ENCODE measurements at regions not wholly inside any gene's neighbourhood (a gene's known extent, or its start where the extent isn't known, plus 50 kb on each side); places are given as distances from the start of the nearest gene placed in this dataset.
"Not testable (repeated sequence)": the region's sequence is repeated elsewhere in the genome, so short reads cannot be mapped to it uniquely, and the experiment has no call there.

DNA sequence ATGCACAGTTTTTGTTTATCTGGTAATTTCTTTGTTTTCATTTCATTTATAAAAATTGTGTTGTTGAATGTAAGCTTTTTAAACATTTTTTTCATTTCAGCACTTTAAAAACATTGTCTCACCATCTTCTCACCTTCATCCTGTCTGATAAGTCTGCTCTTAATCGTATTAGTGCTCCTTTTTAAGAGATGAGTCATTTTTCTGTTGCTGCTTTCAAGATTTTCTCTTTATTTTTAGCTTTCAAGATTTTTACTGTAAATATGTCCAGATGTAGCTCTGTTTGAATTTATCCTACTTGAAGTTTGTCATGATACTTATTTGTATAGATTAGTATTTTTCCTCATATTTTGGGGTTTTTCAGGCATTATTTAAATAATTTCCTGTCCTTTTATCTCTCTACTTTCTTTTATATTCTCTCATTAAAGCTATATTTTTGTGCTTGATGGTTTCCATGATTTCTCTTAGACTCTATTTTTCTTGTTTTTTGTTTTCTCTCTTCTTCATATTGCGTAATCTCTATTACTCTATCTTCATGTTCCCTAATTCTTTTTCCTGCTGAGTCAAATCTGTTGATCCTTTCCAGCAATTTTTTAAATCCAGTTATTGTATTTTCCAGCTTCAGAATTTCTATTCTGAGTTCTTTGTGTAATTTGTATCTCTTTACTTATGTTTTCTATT, 1400.4 kb upstream of the PCDH7 start:
- no peak overlapping the region for H3K4me3 ChIP-seq (ENCODE audit: low read depth, low read length)
- TF ChIP-seq, protein P1, sequence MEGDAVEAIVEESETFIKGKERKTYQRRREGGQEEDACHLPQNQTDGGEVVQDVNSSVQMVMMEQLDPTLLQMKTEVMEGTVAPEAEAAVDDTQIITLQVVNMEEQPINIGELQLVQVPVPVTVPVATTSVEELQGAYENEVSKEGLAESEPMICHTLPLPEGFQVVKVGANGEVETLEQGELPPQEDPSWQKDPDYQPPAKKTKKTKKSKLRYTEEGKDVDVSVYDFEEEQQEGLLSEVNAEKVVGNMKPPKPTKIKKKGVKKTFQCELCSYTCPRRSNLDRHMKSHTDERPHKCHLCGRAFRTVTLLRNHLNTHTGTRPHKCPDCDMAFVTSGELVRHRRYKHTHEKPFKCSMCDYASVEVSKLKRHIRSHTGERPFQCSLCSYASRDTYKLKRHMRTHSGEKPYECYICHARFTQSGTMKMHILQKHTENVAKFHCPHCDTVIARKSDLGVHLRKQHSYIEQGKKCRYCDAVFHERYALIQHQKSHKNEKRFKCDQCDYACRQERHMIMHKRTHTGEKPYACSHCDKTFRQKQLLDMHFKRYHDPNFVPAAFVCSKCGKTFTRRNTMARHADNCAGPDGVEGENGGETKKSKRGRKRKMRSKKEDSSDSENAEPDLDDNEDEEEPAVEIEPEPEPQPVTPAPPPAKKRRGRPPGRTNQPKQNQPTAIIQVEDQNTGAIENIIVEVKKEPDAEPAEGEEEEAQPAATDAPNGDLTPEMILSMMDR (IDR thresholded peaks at IDR 0.05; ENCODE audit: borderline replicate concordance, insufficient read depth, low read depth, low read length): no peak

DNA sequence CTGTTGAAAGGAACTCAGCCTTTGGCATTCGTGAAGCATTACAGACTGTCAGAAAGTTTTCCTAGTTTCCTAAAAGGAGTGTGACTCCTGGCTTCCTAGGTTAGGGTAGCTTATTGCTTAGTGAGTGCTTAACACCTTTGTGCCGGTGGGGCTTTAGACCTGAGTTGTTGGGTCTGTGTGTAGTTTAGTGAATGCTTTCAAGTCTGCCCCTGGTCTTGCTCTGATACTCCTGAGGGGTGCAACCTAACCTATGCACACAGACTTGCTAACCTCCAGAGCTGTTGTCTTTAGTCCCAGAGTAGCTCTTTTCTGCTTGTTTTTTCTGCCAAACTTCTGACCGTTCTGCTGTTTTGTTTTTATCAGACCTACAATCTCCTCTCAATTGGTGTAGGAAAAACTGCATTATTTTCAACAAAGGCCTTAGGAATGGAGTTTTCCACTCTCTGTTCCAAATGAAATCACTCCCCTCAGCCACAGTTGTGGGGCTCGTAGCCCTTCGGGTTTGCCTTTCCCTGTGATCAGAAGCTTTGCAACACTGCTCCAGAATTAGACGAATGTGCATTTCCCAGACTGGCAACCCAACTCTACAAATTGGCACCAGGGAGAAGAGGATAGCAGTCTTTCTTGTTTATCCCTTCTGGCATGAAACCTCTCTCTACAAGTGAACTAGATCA, 1399.1 kb upstream of the PCDH7 start:
- TF ChIP-seq, protein P1 (IDR thresholded peaks at IDR 0.05; ENCODE audit: borderline replicate concordance, insufficient read depth, low read depth, low read length): no peak
- no peak overlapping the region for H3K4me3 ChIP-seq (ENCODE audit: low read depth, low read length)

DNA sequence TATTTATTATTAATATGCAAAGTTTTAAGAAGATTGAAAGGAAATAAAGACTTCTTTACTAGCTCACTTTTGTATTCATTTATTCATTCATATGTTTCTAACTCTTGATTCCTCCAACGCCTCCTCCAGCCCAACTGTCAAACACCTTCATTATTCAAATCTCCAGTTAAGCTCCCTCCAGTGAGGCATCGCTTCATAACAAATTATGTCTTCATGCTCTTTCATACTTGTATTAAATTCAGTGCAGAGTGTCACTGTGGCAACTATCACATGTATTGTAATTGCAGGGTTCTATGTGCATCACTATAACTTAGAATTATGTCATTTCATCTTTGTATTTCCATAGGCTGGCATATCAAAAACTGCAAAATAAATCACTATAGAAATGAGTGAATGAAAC, 1394.2 kb upstream of the PCDH7 start:
- TF ChIP-seq, protein P1 (IDR thresholded peaks at IDR 0.05; ENCODE audit: borderline replicate concordance, insufficient read depth, low read depth, low read length): no peak
- H3K4me3 ChIP-seq (ENCODE audit: low read depth, low read length): no peak overlapping the region

DNA sequence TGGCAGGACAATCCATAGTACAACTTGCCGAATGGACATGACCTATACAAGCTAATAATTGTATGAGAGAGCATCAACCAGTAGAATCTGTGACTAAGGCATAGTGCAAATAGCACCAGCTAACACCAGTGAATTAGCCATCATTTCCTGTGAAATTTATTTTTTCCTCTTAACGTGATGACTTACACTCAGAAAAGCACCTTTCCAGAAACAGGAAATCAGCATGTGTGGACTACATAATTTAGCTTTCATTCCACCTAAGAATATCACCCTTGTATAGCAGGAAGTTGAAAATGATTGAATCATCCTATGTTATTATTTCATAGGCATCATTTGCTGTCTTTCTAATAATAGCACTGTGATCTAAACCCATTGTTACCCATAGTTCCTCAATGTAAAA, 1393.4 kb upstream of the PCDH7 start:
- TF ChIP-seq, protein P1 (IDR thresholded peaks at IDR 0.05; ENCODE audit: borderline replicate concordance, insufficient read depth, low read depth, low read length): no peak

DNA sequence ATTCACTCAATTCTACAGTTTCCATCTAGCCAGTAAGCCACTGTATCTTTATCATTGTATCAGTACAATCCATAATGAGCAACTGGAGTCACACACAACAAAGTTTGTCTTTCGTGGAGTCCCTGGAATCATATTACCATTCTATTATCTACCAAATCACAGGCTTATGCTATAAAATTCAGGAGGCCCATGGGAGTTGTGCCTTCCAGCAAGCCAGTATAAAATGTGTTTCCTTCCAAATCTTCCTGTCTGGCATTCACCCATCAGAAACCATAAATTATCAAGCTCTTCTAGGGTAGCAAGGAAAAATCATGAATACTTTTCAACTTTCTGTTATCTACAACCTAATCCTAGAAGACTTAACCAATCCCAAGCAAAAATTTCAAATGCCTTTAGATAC, 1383.3 kb upstream of the PCDH7 start:
- no peak overlapping the region for H3K4me3 ChIP-seq (ENCODE audit: low read depth, low read length)
- TF ChIP-seq, protein P1 (IDR thresholded peaks at IDR 0.05; ENCODE audit: borderline replicate concordance, insufficient read depth, low read depth, low read length): no peak

More for the DNA sequence above, 1393.4 kb upstream of the PCDH7 start:
- no peak overlapping the region for H3K4me3 ChIP-seq (ENCODE audit: low read depth, low read length)

DNA sequence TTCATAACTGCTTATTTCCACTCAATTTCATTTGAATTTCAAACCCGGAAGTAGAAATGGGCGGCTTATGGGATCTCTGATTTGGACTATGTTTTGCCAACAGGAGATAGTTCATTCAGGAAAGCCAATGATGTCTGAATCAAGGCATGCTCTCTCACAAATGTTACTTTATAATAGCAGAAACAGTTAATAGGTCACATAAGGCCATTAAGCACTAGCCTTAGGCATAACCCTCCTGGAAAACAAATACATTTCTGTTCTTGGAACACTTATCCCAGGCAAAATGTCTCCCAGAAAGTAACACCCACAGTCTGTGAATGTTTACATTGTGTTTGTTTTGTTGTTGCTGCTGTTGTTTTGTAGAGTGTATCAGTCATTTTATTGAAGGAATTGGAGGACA, 1347.2 kb upstream of the PCDH7 start:
- TF ChIP-seq, protein P1 (IDR thresholded peaks at IDR 0.05; ENCODE audit: borderline replicate concordance, insufficient read depth, low read depth, low read length): no peak

DNA sequence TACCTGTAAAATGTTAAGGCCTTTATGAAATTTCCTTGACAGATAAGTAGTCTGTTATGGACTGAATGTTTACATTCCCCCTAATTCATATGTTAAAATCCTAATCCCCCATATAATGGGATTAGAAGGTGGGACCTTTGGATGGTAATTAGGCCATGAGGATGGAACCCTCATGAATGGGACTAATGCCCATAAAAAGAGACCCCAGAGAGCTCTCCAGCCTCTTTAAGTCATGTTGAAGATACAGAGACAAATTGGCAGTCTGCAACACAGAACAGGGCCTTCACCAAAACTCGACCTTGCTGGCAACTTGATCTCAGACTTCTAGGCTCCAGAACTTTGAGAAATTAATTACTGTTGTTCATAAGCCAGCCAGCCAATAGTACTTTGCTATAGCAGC, 1344.5 kb upstream of the PCDH7 start:
- no peak overlapping the region for H3K4me3 ChIP-seq (ENCODE audit: low read depth, low read length)
- TF ChIP-seq, protein P1 (IDR thresholded peaks at IDR 0.05; ENCODE audit: borderline replicate concordance, insufficient read depth, low read depth, low read length): no peak

More for the DNA sequence above, 1347.2 kb upstream of the PCDH7 start:
- no peak overlapping the region for H3K4me3 ChIP-seq (ENCODE audit: low read depth, low read length)

DNA sequence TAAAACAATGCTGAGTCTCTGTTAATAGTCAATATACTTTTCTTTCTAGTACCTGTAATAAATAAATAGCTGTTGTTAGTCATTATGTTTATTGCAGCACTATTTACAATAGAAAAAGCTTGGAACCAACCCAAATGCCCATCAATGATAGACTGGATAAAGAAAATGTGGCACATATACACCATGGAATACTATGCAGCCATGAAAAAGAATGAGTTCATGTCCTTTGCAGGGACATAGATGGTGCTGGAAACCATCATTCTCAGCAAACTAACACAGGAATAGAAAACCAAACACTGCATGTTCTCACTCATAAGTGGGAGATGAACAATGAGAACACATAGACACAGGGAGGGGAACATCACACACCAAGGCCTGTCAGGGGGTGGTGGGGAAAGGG, 1341.9 kb upstream of the PCDH7 start:
- not testable (repeated sequence) for H3K4me3 ChIP-seq (ENCODE audit: low read depth, low read length)
